ENCODE measurements at regions not wholly inside any gene's neighbourhood (a gene's known extent, or its start where the extent isn't known, plus 50 kb on each side); places are given as distances from the start of the nearest gene placed in this dataset.

DNA sequence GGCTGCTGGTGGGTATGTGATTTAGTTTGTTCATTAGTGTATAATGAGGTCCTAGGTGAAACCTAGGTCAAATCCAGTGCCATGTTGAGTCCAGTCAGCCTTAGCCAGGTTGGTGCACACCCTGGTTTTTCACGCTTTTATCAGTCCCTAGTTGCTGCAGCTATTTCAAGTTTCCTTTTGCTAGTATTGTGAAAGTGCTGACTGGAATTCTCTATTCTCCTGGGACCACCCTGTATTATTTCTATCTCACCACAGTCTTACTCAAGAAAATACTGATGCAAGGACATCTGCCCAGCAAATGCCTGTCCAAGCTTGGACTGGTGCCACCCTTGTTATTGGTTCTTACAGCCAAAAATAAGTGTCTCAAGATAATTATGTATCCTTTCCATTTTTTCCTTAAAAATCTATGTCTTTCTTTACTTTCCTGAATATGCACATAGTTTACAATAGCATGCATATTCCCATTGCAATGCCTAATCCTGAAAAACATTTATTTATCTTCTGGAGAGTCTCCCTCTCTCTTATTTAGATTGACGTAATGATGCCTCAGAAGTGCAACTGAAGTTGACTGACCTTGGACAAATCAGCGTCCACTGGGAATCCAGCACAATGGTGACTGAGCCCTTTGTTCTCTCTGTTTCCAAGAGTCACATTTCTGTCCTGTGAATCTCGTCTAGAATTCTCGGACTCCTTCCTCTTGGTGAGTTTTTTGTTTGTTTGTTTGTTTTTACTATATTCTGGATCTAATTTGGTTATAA, 1075.0 kb downstream of the CDH9 start:
- DNase-seq: no peak

GRCh38 chr5:25955337-25955736, 1083.0 kb downstream of the CDH9 start:
- DNase-seq: no peak

DNA sequence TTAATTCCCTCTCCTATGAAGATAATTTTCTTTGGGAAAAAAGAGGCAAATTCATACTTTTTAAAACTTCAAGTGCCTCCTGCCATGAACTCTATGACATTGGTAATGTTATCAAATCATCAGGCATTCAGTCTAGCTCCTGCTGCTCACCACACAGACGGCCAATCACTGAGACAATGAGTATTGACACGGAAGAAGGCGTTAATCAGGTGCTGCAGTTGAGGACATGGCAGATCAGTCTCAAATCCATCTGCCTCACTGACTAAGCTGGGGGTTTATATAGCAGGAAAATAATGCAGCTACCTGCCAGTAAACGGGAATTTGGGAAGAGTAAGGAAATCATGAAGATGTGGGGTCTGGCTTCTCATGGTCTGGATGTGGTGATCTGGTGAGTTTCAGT, 1087.7 kb downstream of the CDH9 start:
- no peak for DNase-seq

- no peak for DNase-seq
Observed at GRCh38 chr5:25948278-25948677, 1090.1 kb downstream of the CDH9 start.

DNA sequence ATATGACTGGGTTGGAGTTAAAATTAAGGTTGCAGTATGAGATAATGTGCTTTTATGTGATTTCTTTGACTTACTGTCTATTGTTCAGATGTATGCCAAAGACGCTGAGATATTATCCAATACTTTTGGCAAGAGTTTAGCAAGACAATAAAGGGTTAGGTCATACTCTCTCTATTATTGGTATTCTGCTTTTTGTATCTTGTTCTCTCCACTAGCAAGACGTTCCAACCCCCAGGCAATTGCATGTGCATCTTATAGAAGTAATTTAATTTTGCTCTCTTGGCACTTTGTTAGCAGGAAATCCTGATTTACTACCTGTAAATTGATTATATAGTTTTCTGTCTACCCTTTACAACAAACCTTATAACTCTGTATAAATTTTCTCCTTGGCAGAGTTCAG, 1093.6 kb downstream of the CDH9 start:
- DNase-seq: no peak

GRCh38 chr5:25909163-25909562, 1129.2 kb downstream of the CDH9 start:
- DNase-seq: no peak

GRCh38 chr5:25905646-25906045, 1132.7 kb downstream of the CDH9 start:
- DNase-seq: no peak

DNA sequence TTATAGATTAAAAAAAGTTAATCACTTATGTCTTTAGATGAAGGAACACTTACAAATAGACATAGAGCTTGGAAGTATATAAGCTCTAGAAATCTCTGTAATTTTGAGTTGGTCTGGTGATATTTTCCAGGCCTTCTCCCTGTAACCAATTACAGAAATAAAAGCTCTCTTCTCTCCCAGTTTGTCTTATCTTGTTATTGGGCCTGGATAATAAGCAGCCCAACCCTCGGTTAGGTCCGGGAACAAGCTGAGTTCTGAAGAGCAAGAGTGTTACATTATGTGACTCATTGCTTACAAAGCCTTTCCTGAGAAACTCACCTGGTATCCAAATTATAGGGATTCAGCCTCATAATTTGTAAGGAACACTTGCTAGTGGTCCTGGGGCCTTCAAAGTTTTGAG, 1146.2 kb downstream of the CDH9 start:
- DNase-seq: no peak

DNA sequence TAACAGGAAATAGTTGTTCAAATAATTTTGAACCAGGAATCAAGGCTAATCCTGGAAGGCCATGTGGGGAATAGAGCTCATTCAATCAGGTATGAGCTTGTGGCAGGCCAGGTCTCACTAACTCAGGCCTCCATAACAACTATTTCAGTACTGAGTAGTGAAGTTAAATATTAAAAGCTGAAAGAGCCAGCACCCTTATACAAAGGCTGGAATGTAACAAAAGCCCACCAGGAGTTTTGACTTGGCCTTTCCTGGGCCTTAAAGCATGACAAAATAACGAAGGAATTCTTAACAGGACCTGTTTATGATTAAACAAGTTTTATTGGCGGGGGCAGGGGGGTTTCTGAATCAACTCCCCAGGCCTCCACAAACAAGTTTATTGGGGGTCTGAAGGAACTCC, 1146.7 kb downstream of the CDH9 start:
- no peak for DNase-seq

DNA sequence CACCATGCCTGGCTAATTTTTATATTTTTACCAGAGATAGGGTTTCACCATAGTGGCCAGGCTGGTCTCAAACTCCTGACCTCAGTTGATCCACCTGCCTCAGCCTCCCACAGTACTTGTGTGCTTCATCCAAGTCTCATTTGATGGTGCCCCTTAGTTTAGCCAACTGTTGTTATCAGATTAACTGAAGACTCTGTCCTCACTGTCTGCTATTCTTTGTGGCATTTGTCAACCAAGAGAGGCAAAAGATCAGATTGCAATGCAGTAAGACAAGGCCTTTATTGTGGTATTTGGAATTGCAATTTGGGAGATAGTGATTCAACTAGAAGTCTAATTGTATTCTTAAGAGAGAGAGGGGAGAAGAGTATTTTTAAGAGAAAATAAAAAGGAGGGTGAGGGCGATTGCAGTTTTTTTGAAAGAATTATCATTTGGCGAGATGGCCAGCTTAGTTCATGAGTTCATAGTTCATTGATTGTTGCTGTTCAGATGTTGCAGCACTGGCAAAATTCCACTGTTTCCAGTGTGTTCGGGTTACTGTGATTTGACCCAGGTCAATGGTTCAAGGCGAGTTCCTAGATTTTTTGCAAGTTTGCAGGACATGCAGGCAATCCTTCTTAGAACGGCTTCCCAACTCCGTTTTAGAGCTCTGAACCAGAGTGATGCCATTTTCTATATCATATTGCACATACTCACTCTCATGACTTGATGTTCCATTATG, 1156.9 kb downstream of the CDH9 start:
- no peak for DNase-seq

- DNase-seq: no peak
Observed at GRCh38 chr5:25863811-25864210, 1174.6 kb downstream of the CDH9 start.

DNA sequence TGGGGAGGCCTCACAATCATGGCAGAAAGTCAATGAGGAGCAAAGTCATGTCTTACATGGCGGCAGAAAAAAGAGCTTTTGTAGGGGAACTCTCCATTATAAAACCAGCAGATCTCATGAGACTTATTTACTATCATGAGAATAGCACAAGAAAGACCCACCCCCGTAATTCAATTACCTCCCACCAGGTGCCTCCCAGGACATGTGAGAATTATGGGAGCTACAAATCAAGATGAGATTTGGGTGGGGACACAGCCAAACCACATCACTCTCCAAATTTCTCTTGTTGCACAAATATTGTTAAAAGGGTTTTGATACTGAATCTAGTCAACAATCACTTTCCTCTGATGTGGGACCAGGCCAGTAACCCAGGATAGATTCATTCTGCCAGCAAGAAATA, 1176.1 kb downstream of the CDH9 start:
- no peak for DNase-seq

DNA sequence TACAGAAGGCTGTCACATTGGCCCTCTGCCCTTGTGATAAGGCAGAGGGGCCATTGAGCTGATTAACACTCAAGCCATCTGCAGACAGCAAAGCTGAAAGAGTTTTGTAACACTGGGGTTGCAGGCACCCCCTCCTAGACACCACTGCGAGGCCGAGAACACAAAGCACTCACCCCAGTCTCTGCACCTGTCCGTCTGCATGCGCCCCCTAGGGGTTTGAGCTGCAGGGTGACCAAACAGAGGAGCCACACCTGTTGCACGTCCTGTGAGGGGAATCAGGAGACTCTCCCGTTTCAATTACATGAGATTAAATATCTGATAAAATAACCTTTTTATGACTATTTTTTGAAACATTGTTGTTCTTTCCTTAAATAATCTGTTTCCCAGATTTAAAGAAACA, 1180.4 kb downstream of the CDH9 start:
- no peak for DNase-seq

- DNase-seq: no peak
Observed at GRCh38 chr5:25851301-25851700, 1187.1 kb downstream of the CDH9 start.

DNA sequence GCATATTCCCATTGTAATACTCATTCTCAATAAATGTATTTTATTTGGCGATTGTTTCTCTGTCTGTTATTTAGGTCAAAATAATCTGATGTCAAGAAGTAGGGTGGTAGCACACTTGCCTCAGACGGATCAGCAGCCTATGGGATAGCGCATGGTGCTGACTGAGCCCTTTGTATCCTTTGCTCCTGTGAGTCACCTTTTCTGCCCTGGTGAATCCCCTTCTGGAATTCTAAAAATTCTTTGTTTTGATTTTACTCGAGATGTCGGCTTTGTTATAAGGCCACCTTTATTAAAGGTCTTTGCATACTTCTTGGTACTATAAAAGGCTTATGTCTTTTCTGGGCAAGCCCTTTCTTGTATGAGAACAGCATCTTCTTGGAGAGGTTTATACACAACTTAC, 1187.8 kb downstream of the CDH9 start:
- DNase-seq: no peak

GRCh38 chr5:25849270-25849669, 1189.1 kb downstream of the CDH9 start:
- DNase-seq: no peak

DNA sequence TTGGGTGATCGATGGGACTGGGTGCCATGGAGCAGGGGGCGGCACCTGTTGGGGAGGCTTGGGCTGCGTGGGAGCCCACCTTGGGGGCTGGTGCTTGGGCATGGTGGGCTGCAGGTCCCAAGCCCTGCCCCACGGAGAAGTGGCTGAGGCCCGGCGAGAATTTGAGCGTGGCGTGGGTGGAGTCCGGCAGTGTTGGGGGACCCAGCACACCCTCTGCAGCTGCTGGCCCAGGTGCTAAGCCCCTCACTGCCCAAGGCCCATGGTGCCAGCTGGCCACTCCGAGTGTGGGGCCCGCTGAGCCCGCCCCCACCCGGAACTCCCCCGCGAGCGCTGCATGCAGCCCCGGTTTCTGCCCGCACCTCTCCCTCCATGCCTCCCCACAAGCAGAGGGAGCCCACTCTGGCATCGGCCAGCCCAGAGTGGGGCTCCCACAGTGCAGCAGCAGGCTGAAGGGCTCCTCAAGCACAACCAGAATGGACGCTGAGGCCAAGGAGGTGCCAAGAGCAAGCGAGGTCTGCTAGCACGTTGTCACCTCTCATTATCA, 1178.6 kb upstream of the CDH10 start:
- DNase-seq: no peak

Data from NCI-H1048 (cell line).